ENCODE measurements at regions not wholly inside any gene's neighbourhood (a gene's known extent, or its start where the extent isn't known, plus 50 kb on each side); places are given as distances from the start of the nearest gene placed in this dataset.

DNA sequence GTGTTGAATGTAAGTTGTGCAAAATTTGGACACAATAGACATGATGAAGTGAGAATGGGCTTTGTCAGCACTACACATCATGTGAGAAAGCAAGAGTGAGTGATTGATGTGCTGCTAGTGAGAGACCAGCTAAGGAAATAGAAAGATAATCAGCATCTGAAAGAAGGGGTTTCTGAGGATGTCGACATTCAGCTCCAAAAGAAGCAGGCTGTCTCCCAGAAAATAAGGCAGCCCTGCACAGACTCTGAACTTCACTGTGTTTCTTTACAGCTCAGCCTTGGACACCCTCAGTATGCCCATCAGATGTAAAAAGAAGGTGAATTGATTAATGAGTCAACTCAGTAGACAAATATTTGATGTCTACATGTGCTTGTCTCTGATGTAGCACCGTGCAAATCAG lies 80.8 kb upstream of the ADCY2 start:
- DNase-seq = no peak

DNA sequence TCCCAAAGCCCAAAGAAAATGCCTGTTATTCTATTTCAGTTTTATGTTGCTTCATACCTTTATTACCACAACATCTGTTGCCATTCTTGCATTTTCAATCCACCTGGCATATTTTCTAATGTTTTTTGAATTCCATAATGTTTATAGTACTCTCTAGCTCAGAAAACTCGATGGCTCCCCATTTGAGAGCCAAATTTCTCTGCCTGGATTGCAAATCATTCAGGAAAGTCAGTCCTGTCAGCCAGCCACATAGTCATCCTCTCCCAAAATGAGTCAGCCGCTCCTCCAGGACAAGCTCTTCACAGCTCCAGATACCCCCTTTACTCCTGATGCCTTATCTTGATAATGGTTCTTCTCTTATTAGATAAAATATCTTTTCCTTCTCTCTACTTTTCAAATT lies 78.2 kb upstream of the ADCY2 start:
- no peak for DNase-seq

DNA sequence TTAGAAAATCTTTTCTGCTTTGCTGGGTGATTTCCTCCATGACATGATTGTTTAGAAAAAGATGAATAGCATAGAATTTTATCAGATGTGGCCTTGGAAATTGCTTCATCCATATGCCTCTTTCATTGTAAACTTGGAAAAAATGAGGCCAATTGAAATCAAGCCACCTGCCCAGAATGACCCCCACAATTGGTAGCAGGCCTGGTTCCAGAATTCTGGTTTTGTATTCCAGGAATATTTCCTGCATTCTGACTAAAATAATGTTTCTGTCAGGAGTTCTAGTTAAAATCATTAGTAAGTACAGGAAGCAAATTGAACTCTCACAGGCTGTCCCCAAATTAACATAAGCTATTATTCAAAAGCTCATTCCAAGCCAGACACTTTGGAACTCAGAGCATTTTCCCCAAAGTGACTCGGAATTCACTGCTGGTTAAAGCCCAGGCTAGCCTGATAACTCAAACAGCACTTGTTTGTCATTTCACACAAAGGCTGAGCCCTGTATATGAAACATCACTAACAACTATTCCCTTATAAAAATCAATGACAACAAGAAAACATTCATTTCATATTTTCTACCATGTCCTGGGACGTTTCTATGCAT lies 75.1 kb upstream of the ADCY2 start:
- DNase-seq = no peak

DNA sequence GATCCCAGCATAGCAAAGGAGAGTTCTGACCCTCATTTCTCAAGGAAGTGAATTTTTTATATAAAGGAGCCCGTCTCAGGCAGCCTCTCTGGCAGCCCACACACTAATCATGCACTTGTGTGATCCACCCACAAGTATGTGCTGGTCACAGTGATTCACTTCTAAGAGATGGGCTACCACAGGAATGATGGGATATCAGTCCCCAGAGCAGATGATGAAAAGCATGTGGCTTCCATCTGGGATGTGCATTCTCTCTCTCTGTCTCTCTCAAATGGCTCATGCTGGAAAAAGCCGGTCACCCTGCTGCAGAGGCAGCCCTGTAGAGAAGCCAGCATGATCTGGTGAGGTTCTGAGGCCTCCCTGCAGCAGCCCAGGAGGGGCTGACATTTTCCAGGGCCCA lies 74.2 kb upstream of the ADCY2 start:
- no peak for DNase-seq

DNA sequence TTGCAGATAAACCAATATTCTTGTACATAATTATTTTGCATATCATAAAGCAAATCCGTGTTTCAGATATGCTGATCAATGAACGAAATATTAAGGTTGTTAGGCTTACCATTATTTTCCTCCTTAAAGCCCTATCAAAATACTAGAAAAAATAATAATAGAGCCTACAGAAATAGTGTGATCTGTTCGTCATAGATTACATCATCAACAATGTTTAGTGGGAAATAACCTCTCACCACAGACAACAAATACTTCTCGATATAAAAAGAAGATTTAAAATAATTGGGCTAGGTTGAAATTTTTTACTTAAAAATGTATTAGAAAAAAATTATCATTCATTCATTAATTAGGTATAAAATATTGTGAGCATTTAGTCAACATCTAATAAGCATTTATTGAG lies 71.0 kb upstream of the ADCY2 start:
- DNase-seq = no peak

DNA sequence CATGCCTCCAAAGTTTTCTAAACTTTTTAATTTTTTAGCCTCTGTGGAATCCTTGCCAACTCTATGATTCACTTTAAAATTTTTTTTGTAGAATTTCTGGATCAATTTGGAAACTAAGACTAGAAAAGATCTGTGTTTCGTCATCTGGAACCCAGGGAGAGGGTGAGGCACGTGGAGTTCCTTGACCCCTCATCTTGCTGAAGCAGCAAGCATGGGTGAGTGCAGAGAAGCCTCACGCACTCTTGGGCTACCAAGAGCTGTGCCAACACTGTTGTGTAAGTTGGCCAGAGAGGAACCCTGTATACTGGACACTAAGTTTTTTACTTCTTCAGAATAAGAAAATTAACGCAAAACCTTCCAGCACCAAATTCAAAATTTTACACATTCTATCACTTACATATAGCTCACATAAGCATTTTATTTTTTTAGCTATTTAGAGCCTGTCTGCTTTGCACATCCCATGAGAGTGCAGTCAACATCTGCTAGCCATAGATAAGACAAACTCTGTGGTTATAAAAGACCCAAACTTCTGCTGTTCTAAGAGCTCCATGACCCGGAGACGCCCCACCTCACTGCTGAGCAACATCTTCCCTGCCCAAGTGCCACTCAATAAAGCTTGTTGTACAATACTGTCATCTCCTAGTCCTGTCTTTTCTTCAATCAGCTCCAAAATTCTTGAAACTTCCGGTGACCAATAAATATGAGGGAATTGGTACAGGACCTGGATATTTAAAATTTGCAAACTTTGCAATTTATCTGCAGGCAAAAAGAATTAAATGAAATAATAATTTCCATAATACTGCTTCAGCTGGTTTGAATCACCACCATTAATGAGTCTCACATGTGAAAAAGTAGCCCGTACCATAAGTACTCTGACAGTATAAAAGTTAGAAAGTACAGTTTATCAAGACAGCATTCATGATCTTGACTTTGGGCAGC lies 69.7 kb upstream of the ADCY2 start:
- no peak for DNase-seq

DNA sequence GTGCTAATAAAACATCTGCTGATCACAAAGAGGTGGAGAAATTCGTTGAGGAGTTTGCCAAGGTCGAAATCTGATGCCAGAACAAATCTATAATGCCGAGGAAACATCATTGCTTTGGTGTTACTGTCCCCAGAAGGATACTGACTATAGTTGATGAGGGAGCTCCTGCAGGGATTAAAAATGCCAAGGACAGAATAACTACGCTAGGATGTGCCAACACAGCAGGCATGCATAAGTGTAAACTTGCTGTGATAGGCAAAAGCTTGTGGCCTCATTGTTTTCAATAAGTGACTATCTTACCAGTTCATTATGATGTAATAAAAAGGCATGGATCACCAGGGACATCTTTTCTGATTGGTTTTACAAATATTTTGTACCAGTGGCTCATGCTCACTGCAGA lies 66.8 kb upstream of the ADCY2 start:
- DNase-seq = no peak

DNA sequence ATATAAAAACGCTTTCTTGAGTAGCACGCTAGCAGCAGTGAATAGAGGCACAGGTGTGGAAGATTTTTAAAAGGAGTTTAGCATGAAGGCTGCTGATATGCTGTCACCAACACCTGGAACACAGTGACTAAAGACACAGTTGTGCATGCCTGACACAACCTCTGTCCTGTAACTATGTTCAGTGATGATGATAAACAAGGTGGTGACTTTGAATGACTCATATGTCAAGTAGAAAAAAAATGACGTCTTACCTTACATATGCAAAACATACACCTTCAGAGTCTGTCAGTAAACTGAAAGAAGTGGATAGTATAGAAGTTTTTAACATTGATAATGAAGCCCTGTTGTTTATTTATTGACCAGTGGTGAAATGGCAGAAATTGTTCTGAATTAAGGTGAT lies 66.2 kb upstream of the ADCY2 start:
- DNase-seq = no peak

DNA sequence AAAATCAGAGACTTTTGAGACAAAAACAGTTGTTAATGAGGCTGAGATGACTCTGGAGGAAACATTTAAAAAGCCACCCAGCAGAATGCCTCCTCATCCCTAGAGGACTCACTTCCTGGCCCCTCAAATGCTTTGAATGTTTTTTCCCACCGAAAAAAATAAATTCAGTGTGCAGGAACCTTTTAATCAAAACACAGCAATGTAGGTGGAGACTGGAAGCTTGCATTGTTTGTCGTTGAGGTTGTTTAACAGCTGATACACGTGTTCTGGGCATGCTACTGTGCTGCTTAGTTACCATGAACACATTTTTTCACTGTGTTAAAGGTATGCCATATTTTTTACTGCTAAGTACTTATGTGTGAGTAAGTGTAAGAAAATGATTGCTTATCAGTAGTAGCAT lies 65.7 kb upstream of the ADCY2 start:
- DNase-seq = no peak

DNA sequence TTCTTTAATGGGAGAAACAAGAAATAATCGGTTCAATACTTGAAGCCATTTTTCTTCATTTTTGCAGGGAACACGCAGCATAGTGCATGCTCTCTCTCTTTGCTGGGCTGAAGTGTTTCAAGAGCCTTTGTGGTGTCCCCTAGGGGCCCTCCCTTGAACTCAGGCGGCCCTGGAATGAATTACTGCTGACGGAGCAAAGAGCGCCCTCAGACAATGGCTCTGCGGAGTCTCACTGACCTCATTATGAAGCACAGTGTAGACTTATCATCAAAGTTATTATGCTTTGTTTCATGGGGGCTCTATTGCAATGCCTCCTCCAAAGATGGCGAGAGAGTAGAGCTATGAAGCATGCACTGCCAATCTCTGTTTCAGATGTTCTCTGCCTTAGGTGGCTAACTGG lies 64.8 kb upstream of the ADCY2 start:
- no peak for DNase-seq

All from 8988T (cell line).